Kidney (tissue), 13 donors: ENCODE measurements at regions not wholly inside any gene's neighbourhood (a gene's known extent, or its start where the extent isn't known, plus 50 kb on each side); places are given as distances from the start of the nearest gene placed in this dataset.

ENCODE experiments used
- DNase-seq, 5 donors: peaks; one replicate each; pipeline ENCODE4 v3.0.0-alpha.2; 2013 to 2020
- FAIRE-seq: peaks from 2 replicates; lab custom pipeline; 2012; peaks lifted over from hg19 to GRCh38; lab: Jason Lieb, UNC
- H3K27ac ChIP-seq, 2 donors: one replicate each; pipeline ENCODE4 v1.7.0; 2013; ENCODE audit warnings: low read depth in 2 of 2, low read length in 2 of 2, inconsistent platforms in 1 of 2
- H3K27me3 ChIP-seq: one replicate; pipeline ENCODE4 v1.7.1; 2013; ENCODE audit warnings: low read length, inconsistent platforms; ENCODE audit not compliant: control insufficient read depth, insufficient read depth
- H3K36me3 ChIP-seq, 3 donors: one replicate each; pipeline versions ENCODE4 v1.7.0 to v1.7.1; 2013; ENCODE audit warnings: low read length in 3 of 3, control low read depth in 1 of 3, inconsistent platforms in 1 of 3; ENCODE audit not compliant: insufficient read depth in 3 of 3, control insufficient read depth in 2 of 3
- H3K4me1 ChIP-seq, 3 donors: one replicate each; pipeline versions ENCODE4 v1.7.0 to v1.7.1; 2013; ENCODE audit warnings: low read length in 3 of 3, inconsistent platforms in 1 of 3, low read depth in 1 of 3; ENCODE audit not compliant: control insufficient read depth in 2 of 3, insufficient read depth in 2 of 3
- H3K4me3 ChIP-seq, 3 donors: one replicate each; pipeline versions ENCODE4 v1.7.0 to v1.8.1; 2013; ENCODE audit warnings: low read length in 3 of 3, control low read depth in 1 of 3, inconsistent platforms in 1 of 3
- H3K9ac ChIP-seq, 3 donors: one replicate each; pipeline versions ENCODE4 v1.7.0 to v1.7.1; 2013; ENCODE audit warnings: low read length in 3 of 3, control low read depth in 1 of 3, inconsistent platforms in 1 of 3
- H3K9me3 ChIP-seq, 3 donors: one replicate each; pipeline versions ENCODE4 v1.7.0 to v1.7.1; 2013; ENCODE audit warnings: low read length in 3 of 3, control low read depth in 1 of 3, inconsistent platforms in 1 of 3; ENCODE audit not compliant: control insufficient read depth in 2 of 3, insufficient read depth in 1 of 3
- CTCF ChIP-seq: IDR thresholded peaks from 3 replicates; pipeline ENCODE4 v1.5.1; 2012; ENCODE audit warnings: mild to moderate bottlenecking, moderate library complexity, borderline replicate concordance; ENCODE audit not compliant: insufficient read depth; ENCODE audit errors: extremely low read depth
- intact Hi-C: fragments of 100-400 bp; cut with DNase I; formaldehyde crosslinking; loops from one replicate; pipeline ENCODE4 v1.11.1; 2022
- donor health status: control.
- donor health status: control.
- donor health status: control.
- donor health status: control.
- donor health status: control.
- donor health status: DM: yes; HTN: yes; CAD: no.
- donor health status: Normal renal cell carcinoma (clear cell type).

GRCh38 chr7:19239951-19240350 is 94.7 kb upstream of the FERD3L start:
- H3K4me3 ChIP-seq = no peak overlapping the region
- no peaks in the 10 kb centered on the region for H3K4me1 ChIP-seq
- no peak overlapping the region for H3K27ac ChIP-seq
- no peak for TF ChIP-seq CTCF
- DNase-seq (no peak), FAIRE-seq (no peak)
- H3K27me3 ChIP-seq = no peaks in the 10 kb centered on the region
- intact Hi-C loops = no loop called here
- H3K9ac ChIP-seq = no peak overlapping the region
- H3K9me3 ChIP-seq = peaks cover 0 to 11% (median 2%) of the 10 kb centered on the region in 3 donors
- H3K36me3 ChIP-seq = no peaks in the 10 kb centered on the region

GRCh38 chr7:19235680-19236079 is 90.5 kb upstream of the FERD3L start:
- no peak for DNase-seq
- no peak for TF ChIP-seq CTCF
- Histone ChIP-seq H3K4me1 (no peaks in the 10 kb centered on the region), H3K36me3 (no peaks in the 10 kb centered on the region), H3K27ac (no peak overlapping the region), H3K9ac (no peak overlapping the region), H3K9me3 (peaks cover 0 to 6% (median 2%) of the 10 kb centered on the region in 3 donors), H3K4me3 (no peak overlapping the region), H3K27me3 (no peaks in the 10 kb centered on the region)
- FAIRE-seq = no peak
- intact Hi-C loops = no loop called here

- Histone ChIP-seq H3K36me3 (no peaks in the 10 kb centered on the region), H3K4me3 (no peak overlapping the region), H3K27ac (no peak overlapping the region), H3K27me3 (no peaks in the 10 kb centered on the region), H3K9me3 (peaks cover 0 to 2% (median 0%) of the 10 kb centered on the region in 3 donors), H3K9ac (no peak overlapping the region), H3K4me1 (no peaks in the 10 kb centered on the region)
- FAIRE-seq (no peak), DNase-seq (no peak)
- intact Hi-C loops = no loop called here
- no peak for TF ChIP-seq CTCF
Observed at GRCh38 chr7:19224951-19225350, 79.7 kb upstream of the FERD3L start.

GRCh38 chr7:19215412-19215811 is 70.2 kb upstream of the FERD3L start:
- TF ChIP-seq CTCF = no peak
- no peak for FAIRE-seq
- Histone ChIP-seq H3K27me3 (no peaks in the 10 kb centered on the region), H3K36me3 (no peaks in the 10 kb centered on the region), H3K27ac (no peak overlapping the region), H3K4me3 (no peak overlapping the region), H3K9me3 (no peaks in the 10 kb centered on the region), H3K9ac (no peak overlapping the region), H3K4me1 (no peaks in the 10 kb centered on the region)
- peak in 2 of 5 donors; percentile 71 to 89 for DNase-seq
- intact Hi-C loops = no loop called here
